ENCODE measurements at regions not wholly inside any gene's neighbourhood (a gene's known extent, or its start where the extent isn't known, plus 50 kb on each side); places are given as distances from the start of the nearest gene placed in this dataset.

DNA sequence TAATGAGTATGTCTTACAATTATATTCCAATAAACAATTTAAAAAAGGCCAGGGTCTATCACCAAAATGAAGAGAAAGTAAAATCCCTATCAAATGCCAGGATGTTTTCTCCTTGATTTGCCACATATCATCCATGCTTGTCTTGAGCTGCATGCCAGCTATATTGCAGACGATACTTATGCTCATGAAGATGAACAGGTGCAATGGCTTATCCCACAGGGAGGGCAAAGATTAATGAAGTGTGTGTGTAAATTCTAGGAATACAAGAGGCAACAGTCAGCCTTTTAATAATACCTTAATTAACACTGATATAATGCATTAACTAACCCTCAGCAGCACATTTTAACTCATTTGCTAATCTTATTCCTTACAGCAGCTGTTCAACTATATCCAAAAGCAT is 850.5 kb downstream of the KCNA4 start:
- TF ChIP-seq, protein P1, sequence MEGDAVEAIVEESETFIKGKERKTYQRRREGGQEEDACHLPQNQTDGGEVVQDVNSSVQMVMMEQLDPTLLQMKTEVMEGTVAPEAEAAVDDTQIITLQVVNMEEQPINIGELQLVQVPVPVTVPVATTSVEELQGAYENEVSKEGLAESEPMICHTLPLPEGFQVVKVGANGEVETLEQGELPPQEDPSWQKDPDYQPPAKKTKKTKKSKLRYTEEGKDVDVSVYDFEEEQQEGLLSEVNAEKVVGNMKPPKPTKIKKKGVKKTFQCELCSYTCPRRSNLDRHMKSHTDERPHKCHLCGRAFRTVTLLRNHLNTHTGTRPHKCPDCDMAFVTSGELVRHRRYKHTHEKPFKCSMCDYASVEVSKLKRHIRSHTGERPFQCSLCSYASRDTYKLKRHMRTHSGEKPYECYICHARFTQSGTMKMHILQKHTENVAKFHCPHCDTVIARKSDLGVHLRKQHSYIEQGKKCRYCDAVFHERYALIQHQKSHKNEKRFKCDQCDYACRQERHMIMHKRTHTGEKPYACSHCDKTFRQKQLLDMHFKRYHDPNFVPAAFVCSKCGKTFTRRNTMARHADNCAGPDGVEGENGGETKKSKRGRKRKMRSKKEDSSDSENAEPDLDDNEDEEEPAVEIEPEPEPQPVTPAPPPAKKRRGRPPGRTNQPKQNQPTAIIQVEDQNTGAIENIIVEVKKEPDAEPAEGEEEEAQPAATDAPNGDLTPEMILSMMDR (IDR thresholded peaks at IDR 0.05 in 2 of 3, conservative IDR thresholded peaks at IDR 0.05 in 1 of 3; ENCODE audit: borderline replicate concordance in 1 of 3, insufficient read depth in 1 of 3, low read depth in 2 of 3, low read length in 2 of 3), result no peak
- no peak for TF ChIP-seq EZH2phosphoT487 (IDR thresholded peaks at IDR 0.05; ENCODE audit: borderline replicate concordance)
